Pons (tissue), 1 donor: ENCODE measurements at regions not wholly inside any gene's neighbourhood (a gene's known extent, or its start where the extent isn't known, plus 50 kb on each side); places are given as distances from the start of the nearest gene placed in this dataset.

Experiments used
- DNase-seq: peaks from one replicate; pipeline ENCODE4 v3.0.0-alpha.2; 2016; ENCODE audit warnings: low spot score

- DNase-seq: no peak
These were observed 1010.9 kb downstream of the NTRK3 start for GRCh38 chr15:87245592-87245991.

- no peak for DNase-seq
These were observed 1013.1 kb downstream of the NTRK3 start for GRCh38 chr15:87243474-87243873.

GRCh38 chr15:87239582-87240230, 1016.8 kb downstream of the NTRK3 start:
- DNase-seq: no peak

- no peak for DNase-seq
These were observed 1018.0 kb downstream of the NTRK3 start for GRCh38 chr15:87238451-87239068.

- DNase-seq: no peak
These were observed 1028.1 kb downstream of the NTRK3 start for GRCh38 chr15:87228460-87228859.

- no peak for DNase-seq
These were observed 1028.7 kb downstream of the NTRK3 start for GRCh38 chr15:87227846-87228245.

- no peak for DNase-seq
These were observed 1031.1 kb downstream of the NTRK3 start for GRCh38 chr15:87225436-87225835.

- no peak for DNase-seq
These were observed 1032.1 kb downstream of the NTRK3 start for GRCh38 chr15:87224404-87224803.

- no peak for DNase-seq
These were observed 1036.6 kb downstream of the NTRK3 start for GRCh38 chr15:87219650-87220615.

GRCh38 chr15:87215100-87215499, 1041.4 kb downstream of the NTRK3 start:
- no peak for DNase-seq

- no peak for DNase-seq
These were observed 1042.9 kb downstream of the NTRK3 start for GRCh38 chr15:87213626-87214025.

- no peak for DNase-seq
These were observed 1044.5 kb downstream of the NTRK3 start for GRCh38 chr15:87212041-87212440.

- no peak for DNase-seq
These were observed 1045.0 kb downstream of the NTRK3 start for GRCh38 chr15:87211547-87211946.

GRCh38 chr15:87209891-87210689, 1046.4 kb downstream of the NTRK3 start:
- no peak for DNase-seq

- DNase-seq: no peak
These were observed 1048.5 kb downstream of the NTRK3 start for GRCh38 chr15:87207990-87208580.

GRCh38 chr15:87207251-87207650, 1049.3 kb downstream of the NTRK3 start:
- no peak for DNase-seq

GRCh38 chr15:87201986-87202385, 1054.6 kb downstream of the NTRK3 start:
- DNase-seq: no peak

GRCh38 chr15:87200149-87200548, 1056.4 kb downstream of the NTRK3 start:
- peak; percentile 18 for DNase-seq

- no peak for DNase-seq
These were observed 1058.6 kb downstream of the NTRK3 start for GRCh38 chr15:87197981-87198380.

GRCh38 chr15:87196498-87196897, 1060.0 kb downstream of the NTRK3 start:
- no peak for DNase-seq

- DNase-seq: no peak
These were observed 1063.1 kb downstream of the NTRK3 start for GRCh38 chr15:87193481-87193880.

GRCh38 chr15:87167706-87168105, 1088.0 kb downstream of the AGBL1 start:
- DNase-seq: no peak
